Neural cell (in vitro differentiated cells): ENCODE measurements at regions not wholly inside any gene's neighbourhood (a gene's known extent, or its start where the extent isn't known, plus 50 kb on each side); places are given as distances from the start of the nearest gene placed in this dataset.

Experiments
- CTCF ChIP-seq: fragments of 450-650 bp; IDR thresholded peaks from 2 replicates; pipeline ENCODE4 v1.5.1; 2014; ENCODE audit warnings: antibody characterized with exemption, mild to moderate bottlenecking, moderate library complexity; ENCODE audit not compliant: poor library complexity, severe bottlenecking
- EP300 ChIP-seq: fragments of 450-650 bp; conservative IDR thresholded peaks from 2 replicates; pipeline ENCODE4 v1.6.1; 2014; ENCODE audit warnings: antibody characterized with exemption, mild to moderate bottlenecking, moderate library complexity; ENCODE audit not compliant: poor library complexity, severe bottlenecking
- EZH2 ChIP-seq: fragments of 200-600, 300-800 bp; shearing (Covaris generic), sonication (generic); IDR thresholded peaks from 2 replicates; pipeline ENCODE4 v1.6.1; 2014; ENCODE audit warnings: antibody characterized with exemption, low read length, borderline replicate concordance, mild to moderate bottlenecking; ENCODE audit not compliant: insufficient read depth, poor library complexity, severe bottlenecking
- POLR2AphosphoS5 ChIP-seq: IDR thresholded peaks from 2 replicates; pipeline ENCODE4 v1.6.1; 2012

- TF ChIP-seq CTCF (no peak), EP300 (no peak), EZH2 (no peak), POLR2AphosphoS5 (no peak)
Measured at GRCh38 chr6:48615041-48615440, 504.0 kb upstream of the PTCHD4 start.
